NT2/D1 (cell line): ENCODE measurements at regions not wholly inside any gene's neighbourhood (a gene's known extent, or its start where the extent isn't known, plus 50 kb on each side); places are given as distances from the start of the nearest gene placed in this dataset.

Experiments used
- YY1 ChIP-seq: IDR thresholded peaks from 2 replicates; pipeline ENCODE4 v1.6.1; 2011; ENCODE audit not compliant: insufficient read length, insufficient read depth
- ZNF274 ChIP-seq: IDR thresholded peaks from 2 replicates; pipeline ENCODE4 v1.6.1; 2011; ENCODE audit warnings: mild to moderate bottlenecking, low read depth, low read length

- TF ChIP-seq YY1, result no peak
- no peak for TF ChIP-seq ZNF274
Observed at GRCh38 chr12:61452076-61452475, 808.1 kb upstream of the USP15 start.
